ENCODE measurements at regions not wholly inside any gene's neighbourhood (a gene's known extent, or its start where the extent isn't known, plus 50 kb on each side); places are given as distances from the start of the nearest gene placed in this dataset.

DNA sequence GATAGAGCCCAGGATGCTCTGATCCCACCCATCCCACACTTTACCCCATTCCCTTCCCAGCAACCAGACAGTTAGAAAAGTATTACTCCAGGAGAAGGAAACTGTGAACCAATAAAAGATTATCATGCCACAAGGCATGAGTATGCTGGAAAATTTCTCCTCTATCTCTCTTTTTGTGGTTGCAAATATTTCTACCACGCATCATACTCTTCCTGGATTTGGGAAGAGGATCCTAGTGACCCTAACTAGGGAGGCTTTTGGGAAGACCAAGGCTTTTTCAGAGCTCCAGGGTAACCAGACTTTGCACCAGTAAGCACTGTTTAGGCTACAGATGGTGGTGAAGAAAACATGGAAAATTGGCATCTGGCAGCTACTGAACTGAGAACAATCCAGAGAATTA lies 257.6 kb upstream of the CLNK start:
- TF ChIP-seq, protein P1, sequence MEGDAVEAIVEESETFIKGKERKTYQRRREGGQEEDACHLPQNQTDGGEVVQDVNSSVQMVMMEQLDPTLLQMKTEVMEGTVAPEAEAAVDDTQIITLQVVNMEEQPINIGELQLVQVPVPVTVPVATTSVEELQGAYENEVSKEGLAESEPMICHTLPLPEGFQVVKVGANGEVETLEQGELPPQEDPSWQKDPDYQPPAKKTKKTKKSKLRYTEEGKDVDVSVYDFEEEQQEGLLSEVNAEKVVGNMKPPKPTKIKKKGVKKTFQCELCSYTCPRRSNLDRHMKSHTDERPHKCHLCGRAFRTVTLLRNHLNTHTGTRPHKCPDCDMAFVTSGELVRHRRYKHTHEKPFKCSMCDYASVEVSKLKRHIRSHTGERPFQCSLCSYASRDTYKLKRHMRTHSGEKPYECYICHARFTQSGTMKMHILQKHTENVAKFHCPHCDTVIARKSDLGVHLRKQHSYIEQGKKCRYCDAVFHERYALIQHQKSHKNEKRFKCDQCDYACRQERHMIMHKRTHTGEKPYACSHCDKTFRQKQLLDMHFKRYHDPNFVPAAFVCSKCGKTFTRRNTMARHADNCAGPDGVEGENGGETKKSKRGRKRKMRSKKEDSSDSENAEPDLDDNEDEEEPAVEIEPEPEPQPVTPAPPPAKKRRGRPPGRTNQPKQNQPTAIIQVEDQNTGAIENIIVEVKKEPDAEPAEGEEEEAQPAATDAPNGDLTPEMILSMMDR (IDR thresholded peaks at IDR 0.05; ENCODE audit: insufficient read depth, low read length, severe bottlenecking): no peak
- H3K27me3 ChIP-seq (ENCODE audit: control insufficient read depth, insufficient read depth, low read length): no peaks in the 10 kb centered on the region
- DNase-seq (ENCODE audit: low read depth) (no peak), FAIRE-seq (no peak)
- no peak overlapping the region for H3K4me3 ChIP-seq (ENCODE audit: low read depth, low read length)
- no peaks in the 10 kb centered on the region for H3K36me3 ChIP-seq (ENCODE audit: control insufficient read depth, insufficient read depth, low read length)

- no peaks in the 10 kb centered on the region for H3K36me3 ChIP-seq (ENCODE audit: control insufficient read depth, insufficient read depth, low read length)
- TF ChIP-seq, protein P1 (IDR thresholded peaks at IDR 0.05; ENCODE audit: insufficient read depth, low read length, severe bottlenecking): no peak
- no peak overlapping the region for H3K4me3 ChIP-seq (ENCODE audit: low read depth, low read length)
- H3K27me3 ChIP-seq (ENCODE audit: control insufficient read depth, insufficient read depth, low read length): no peaks in the 10 kb centered on the region
- FAIRE-seq (no peak), DNase-seq (ENCODE audit: low read depth) (no peak)
Observed at GRCh38 chr4:10929818-10930217, 245.2 kb upstream of the CLNK start.

- H3K4me3 ChIP-seq (ENCODE audit: low read depth, low read length): no peak overlapping the region
- no peaks in the 10 kb centered on the region for H3K27me3 ChIP-seq (ENCODE audit: control insufficient read depth, insufficient read depth, low read length)
- DNase-seq (ENCODE audit: low read depth) (peak; percentile 29), FAIRE-seq (no peak)
- TF ChIP-seq, protein P1 (IDR thresholded peaks at IDR 0.05; ENCODE audit: insufficient read depth, low read length, severe bottlenecking): no peak
- H3K36me3 ChIP-seq (ENCODE audit: control insufficient read depth, insufficient read depth, low read length): no peaks in the 10 kb centered on the region
Observed at GRCh38 chr4:10925996-10926395, 241.4 kb upstream of the CLNK start.

- TF ChIP-seq, protein P1 (IDR thresholded peaks at IDR 0.05; ENCODE audit: insufficient read depth, low read length, severe bottlenecking): no peak
- Histone ChIP-seq H3K36me3 (ENCODE audit: control insufficient read depth, insufficient read depth, low read length) (no peaks in the 10 kb centered on the region), H3K27me3 (ENCODE audit: control insufficient read depth, insufficient read depth, low read length) (no peaks in the 10 kb centered on the region), H3K4me3 (ENCODE audit: low read depth, low read length) (no peak overlapping the region)
- FAIRE-seq (no peak), DNase-seq (ENCODE audit: low read depth) (no peak)
Observed at GRCh38 chr4:10924274-10924673, 239.7 kb upstream of the CLNK start.

DNA sequence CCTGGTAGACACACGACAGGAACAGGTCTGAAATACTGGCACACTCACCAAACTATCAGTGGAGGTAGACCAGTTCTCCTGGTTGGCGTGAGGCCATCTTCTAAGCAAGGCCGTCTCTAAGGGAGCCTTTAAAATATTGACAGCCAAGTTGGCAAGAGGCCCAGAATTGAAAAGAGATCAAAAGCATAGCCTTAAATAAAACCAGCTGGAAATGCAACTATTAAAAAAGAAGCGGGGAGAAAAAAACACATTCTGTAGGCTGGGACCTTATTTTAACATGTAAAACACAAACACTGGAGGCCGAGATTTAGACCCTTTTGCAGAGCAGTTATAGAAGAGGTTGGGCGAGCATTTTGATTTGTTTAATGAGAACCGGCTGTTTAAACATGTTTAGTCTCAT lies 233.0 kb upstream of the CLNK start:
- Histone ChIP-seq H3K27me3 (ENCODE audit: control insufficient read depth, insufficient read depth, low read length) (no peaks in the 10 kb centered on the region), H3K4me3 (ENCODE audit: low read depth, low read length) (no peak overlapping the region), H3K36me3 (ENCODE audit: control insufficient read depth, insufficient read depth, low read length) (no peaks in the 10 kb centered on the region)
- TF ChIP-seq, protein P1 (IDR thresholded peaks at IDR 0.05; ENCODE audit: insufficient read depth, low read length, severe bottlenecking): no peak
- DNase-seq (ENCODE audit: low read depth) (no peak), FAIRE-seq (no peak)

DNA sequence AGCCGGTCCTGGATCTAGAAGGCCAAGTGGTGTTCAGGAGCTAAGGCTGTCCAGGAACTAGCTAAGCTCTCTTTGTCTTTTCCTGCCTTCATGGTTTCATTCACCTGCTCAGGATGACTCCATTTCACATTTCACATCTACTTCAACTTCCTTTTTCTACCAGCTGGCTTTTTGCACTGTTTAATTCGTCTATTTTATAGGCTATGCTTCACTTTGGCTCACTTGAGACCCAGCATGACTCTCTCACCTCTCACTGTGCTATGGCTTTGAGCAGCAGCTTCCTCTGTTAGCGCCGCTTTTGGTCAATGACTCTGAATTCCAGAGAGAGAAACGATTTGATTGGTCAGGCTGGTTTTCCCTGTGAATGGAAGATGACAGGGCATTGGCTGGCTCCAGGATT lies 213.5 kb upstream of the CLNK start:
- TF ChIP-seq, protein P1 (IDR thresholded peaks at IDR 0.05; ENCODE audit: insufficient read depth, low read length, severe bottlenecking): no peak
- Histone ChIP-seq H3K36me3 (ENCODE audit: control insufficient read depth, insufficient read depth, low read length) (no peaks in the 10 kb centered on the region), H3K4me3 (ENCODE audit: low read depth, low read length) (no peak overlapping the region), H3K27me3 (ENCODE audit: control insufficient read depth, insufficient read depth, low read length) (no peaks in the 10 kb centered on the region)
- no peak for FAIRE-seq
- DNase-seq (ENCODE audit: low read depth): no peak
